ENCODE measurements at regions not wholly inside any gene's neighbourhood (a gene's known extent, or its start where the extent isn't known, plus 50 kb on each side); places are given as distances from the start of the nearest gene placed in this dataset.

DNA sequence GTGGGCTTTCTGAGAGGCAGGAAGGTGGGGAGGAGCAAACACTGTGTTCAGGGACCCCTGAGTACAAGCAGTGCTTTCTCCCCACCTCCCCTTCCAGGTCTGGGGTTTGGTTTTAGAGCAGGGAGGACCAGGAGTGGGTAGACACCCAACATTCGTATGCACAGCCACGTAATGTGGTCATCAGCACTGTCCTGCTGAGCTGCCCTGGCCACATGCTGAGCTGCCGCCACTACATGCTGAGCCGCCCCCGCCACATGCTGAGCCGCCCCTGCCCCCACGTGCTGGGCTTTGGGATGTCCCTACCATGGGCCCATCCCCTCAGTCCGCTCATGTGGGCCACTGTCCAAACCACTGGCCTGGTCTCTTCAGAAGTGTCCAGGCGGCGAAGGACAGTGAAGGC is 214.9 kb upstream of the CST7 start:
- Mint-ChIP-seq H3K9me3 (ENCODE audit: low read depth) (no peaks in the 10 kb centered on the region), H3K4me1 (ENCODE audit: low read depth) (no peaks in the 10 kb centered on the region), H3K36me3 (ENCODE audit: insufficient read depth) (no peaks in the 10 kb centered on the region), H3K27me3 (peaks cover 1% of the 10 kb centered on the region), H3K4me3 (ENCODE audit: low read depth) (no peak overlapping the region), H3K27ac (no peak overlapping the region)
- TF ChIP-seq, protein P1, sequence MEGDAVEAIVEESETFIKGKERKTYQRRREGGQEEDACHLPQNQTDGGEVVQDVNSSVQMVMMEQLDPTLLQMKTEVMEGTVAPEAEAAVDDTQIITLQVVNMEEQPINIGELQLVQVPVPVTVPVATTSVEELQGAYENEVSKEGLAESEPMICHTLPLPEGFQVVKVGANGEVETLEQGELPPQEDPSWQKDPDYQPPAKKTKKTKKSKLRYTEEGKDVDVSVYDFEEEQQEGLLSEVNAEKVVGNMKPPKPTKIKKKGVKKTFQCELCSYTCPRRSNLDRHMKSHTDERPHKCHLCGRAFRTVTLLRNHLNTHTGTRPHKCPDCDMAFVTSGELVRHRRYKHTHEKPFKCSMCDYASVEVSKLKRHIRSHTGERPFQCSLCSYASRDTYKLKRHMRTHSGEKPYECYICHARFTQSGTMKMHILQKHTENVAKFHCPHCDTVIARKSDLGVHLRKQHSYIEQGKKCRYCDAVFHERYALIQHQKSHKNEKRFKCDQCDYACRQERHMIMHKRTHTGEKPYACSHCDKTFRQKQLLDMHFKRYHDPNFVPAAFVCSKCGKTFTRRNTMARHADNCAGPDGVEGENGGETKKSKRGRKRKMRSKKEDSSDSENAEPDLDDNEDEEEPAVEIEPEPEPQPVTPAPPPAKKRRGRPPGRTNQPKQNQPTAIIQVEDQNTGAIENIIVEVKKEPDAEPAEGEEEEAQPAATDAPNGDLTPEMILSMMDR (IDR thresholded peaks at IDR 0.05; ENCODE audit: unreplicated experiment): no peak
- no peak for DNase-seq (ENCODE audit: low spot score, unreplicated experiment)

- DNase-seq (ENCODE audit: low spot score, unreplicated experiment): no peak
- Mint-ChIP-seq H3K27me3 (peaks cover 3% of the 10 kb centered on the region), H3K36me3 (ENCODE audit: insufficient read depth) (no peaks in the 10 kb centered on the region), H3K4me1 (ENCODE audit: low read depth) (no peaks in the 10 kb centered on the region), H3K9me3 (ENCODE audit: low read depth) (no peaks in the 10 kb centered on the region), H3K27ac (no peak overlapping the region), H3K4me3 (ENCODE audit: low read depth) (no peak overlapping the region)
- TF ChIP-seq, protein P1 (IDR thresholded peaks at IDR 0.05; ENCODE audit: unreplicated experiment): no peak
These were observed 213.8 kb upstream of the CST7 start for GRCh38 chr20:24735263-24735662.

- no peak for DNase-seq (ENCODE audit: low spot score, unreplicated experiment)
- H3K27me3 Mint-ChIP-seq: peaks cover 3% of the 10 kb centered on the region
- H3K9me3 Mint-ChIP-seq (ENCODE audit: low read depth): no peaks in the 10 kb centered on the region
- no peaks in the 10 kb centered on the region for H3K4me1 Mint-ChIP-seq (ENCODE audit: low read depth)
- no peak overlapping the region for H3K27ac Mint-ChIP-seq
- H3K4me3 Mint-ChIP-seq (ENCODE audit: low read depth): no peak overlapping the region
- TF ChIP-seq, protein P1 (IDR thresholded peaks at IDR 0.05; ENCODE audit: unreplicated experiment): no peak
- H3K36me3 Mint-ChIP-seq (ENCODE audit: insufficient read depth): no peaks in the 10 kb centered on the region
These were observed 212.8 kb upstream of the CST7 start for GRCh38 chr20:24736131-24736843.

GRCh38 chr20:24736844-24737211 is 212.2 kb upstream of the CST7 start:
- H3K4me1 Mint-ChIP-seq (ENCODE audit: low read depth): no peaks in the 10 kb centered on the region
- H3K9me3 Mint-ChIP-seq (ENCODE audit: low read depth): no peaks in the 10 kb centered on the region
- TF ChIP-seq, protein P1 (IDR thresholded peaks at IDR 0.05; ENCODE audit: unreplicated experiment): no peak
- no peaks in the 10 kb centered on the region for H3K36me3 Mint-ChIP-seq (ENCODE audit: insufficient read depth)
- DNase-seq (ENCODE audit: low spot score, unreplicated experiment): no peak
- peaks cover 3% of the 10 kb centered on the region for H3K27me3 Mint-ChIP-seq
- no peak overlapping the region for H3K27ac Mint-ChIP-seq
- H3K4me3 Mint-ChIP-seq (ENCODE audit: low read depth): no peak overlapping the region

- Mint-ChIP-seq H3K36me3 (ENCODE audit: insufficient read depth) (no peaks in the 10 kb centered on the region), H3K27me3 (peaks cover 3% of the 10 kb centered on the region), H3K27ac (no peak overlapping the region), H3K4me3 (ENCODE audit: low read depth) (no peak overlapping the region), H3K4me1 (ENCODE audit: low read depth) (no peaks in the 10 kb centered on the region), H3K9me3 (ENCODE audit: low read depth) (no peaks in the 10 kb centered on the region)
- TF ChIP-seq, protein P1 (IDR thresholded peaks at IDR 0.05; ENCODE audit: unreplicated experiment): no peak
- DNase-seq (ENCODE audit: low spot score, unreplicated experiment): no peak
These were observed 211.7 kb upstream of the CST7 start for GRCh38 chr20:24737212-24737850.
